ENCODE measurements at regions not wholly inside any gene's neighbourhood (a gene's known extent, or its start where the extent isn't known, plus 50 kb on each side); places are given as distances from the start of the nearest gene placed in this dataset.

GRCh38 chr2:39490586-39490985 is 53.5 kb upstream of the MAP4K3 start:
- TF ChIP-seq, protein P1, sequence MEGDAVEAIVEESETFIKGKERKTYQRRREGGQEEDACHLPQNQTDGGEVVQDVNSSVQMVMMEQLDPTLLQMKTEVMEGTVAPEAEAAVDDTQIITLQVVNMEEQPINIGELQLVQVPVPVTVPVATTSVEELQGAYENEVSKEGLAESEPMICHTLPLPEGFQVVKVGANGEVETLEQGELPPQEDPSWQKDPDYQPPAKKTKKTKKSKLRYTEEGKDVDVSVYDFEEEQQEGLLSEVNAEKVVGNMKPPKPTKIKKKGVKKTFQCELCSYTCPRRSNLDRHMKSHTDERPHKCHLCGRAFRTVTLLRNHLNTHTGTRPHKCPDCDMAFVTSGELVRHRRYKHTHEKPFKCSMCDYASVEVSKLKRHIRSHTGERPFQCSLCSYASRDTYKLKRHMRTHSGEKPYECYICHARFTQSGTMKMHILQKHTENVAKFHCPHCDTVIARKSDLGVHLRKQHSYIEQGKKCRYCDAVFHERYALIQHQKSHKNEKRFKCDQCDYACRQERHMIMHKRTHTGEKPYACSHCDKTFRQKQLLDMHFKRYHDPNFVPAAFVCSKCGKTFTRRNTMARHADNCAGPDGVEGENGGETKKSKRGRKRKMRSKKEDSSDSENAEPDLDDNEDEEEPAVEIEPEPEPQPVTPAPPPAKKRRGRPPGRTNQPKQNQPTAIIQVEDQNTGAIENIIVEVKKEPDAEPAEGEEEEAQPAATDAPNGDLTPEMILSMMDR (conservative IDR thresholded peaks at IDR 0.05): no peak
- TF ChIP-seq EZH2 (IDR thresholded peaks at IDR 0.05; ENCODE audit: low read depth): no peak
